Activated naive CD4-positive, alpha-beta T cell treated with anti-CD3 and anti-CD28 coated beads, Interleukin-2, amount 50 U/mL, for 72 hours (primary cell): ENCODE measurements at regions not wholly inside any gene's neighbourhood (a gene's known extent, or its start where the extent isn't known, plus 50 kb on each side); places are given as distances from the start of the nearest gene placed in this dataset.
A peak's percentile ranks its signal among the peaks of the same experiment; 100 is the strongest.

ENCODE experiments used
- ATAC-seq, 2 donors: fragments of 150-1000 bp; cut with Tn5 transposase; 2 replicates each; pipeline ENCODE4 v1.10.0; 2021; ENCODE audit warnings: mild to moderate bottlenecking in 2 of 2, moderate library complexity in 2 of 2
- DNase-seq, 2 donors: peaks; one replicate each; pipeline ENCODE4 v3.0.0; 2021 to 2022; ENCODE audit warnings: low spot score in 2 of 2
- H3K27ac Mint-ChIP-seq, 2 donors: one replicate each; pipeline ENCODE4 v1.8.0; 2022; ENCODE audit warnings: mild to moderate bottlenecking in 2 of 2, mixed read lengths in 2 of 2
- H3K36me3 Mint-ChIP-seq, 2 donors: one replicate each; pipeline ENCODE4 v1.8.0; 2022; ENCODE audit warnings: mixed read lengths in 2 of 2
- H3K9me3 Mint-ChIP-seq, 2 donors: one replicate each; pipeline ENCODE4 v1.8.0; 2022; ENCODE audit warnings: mixed read lengths in 2 of 2

DNA sequence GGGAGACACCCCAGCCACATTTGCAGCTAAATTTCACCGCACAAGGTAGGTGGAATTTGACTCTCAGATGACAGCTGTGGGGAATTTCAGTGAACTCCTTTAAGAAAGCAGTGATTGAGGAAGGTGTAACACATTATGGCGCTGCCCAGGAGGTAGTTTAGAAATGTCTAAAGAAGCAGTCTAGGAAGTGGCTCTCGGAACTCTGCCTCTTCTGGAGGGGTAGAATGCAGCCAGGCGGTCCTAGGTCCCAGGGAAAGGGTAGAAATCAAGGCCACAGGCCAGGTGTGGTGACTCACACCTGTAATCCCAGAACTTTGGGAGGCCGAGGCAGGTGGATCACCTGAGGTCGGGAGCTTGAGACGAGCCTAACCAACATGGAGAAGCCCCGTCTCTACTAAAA, 179.0 kb upstream of the HAAO start:
- Mint-ChIP-seq H3K27ac (peak overlapping the region in 1 of 2 donors; percentile 37), H3K36me3 (no peaks in the 10 kb centered on the region), H3K9me3 (no peaks in the 10 kb centered on the region)
- DNase-seq (no peak), ATAC-seq (no peak)

DNA sequence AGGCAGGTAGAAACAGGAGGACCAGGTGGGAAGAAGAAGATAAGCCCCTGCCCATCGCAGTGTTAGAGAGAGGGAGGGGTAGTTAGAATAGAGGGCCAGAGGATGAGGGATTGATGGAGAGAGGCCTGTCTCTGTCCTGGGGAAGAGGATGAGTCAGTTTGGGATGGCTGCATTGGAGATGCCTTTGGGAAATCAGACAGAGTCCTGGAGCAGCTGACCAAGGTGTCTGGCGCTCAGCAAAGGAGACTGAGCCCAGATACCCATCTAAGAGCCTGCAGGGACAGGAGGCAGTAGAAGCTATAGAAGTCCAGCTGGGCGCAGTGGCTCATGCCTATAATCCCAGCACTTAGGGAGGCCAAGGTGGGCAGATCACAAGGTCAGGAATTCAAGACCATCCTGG, 177.8 kb upstream of the HAAO start:
- H3K36me3 Mint-ChIP-seq = no peaks in the 10 kb centered on the region
- no peaks in the 10 kb centered on the region for H3K9me3 Mint-ChIP-seq
- peak overlapping the region in 1 of 2 donors; percentile 77 for H3K27ac Mint-ChIP-seq

DNA sequence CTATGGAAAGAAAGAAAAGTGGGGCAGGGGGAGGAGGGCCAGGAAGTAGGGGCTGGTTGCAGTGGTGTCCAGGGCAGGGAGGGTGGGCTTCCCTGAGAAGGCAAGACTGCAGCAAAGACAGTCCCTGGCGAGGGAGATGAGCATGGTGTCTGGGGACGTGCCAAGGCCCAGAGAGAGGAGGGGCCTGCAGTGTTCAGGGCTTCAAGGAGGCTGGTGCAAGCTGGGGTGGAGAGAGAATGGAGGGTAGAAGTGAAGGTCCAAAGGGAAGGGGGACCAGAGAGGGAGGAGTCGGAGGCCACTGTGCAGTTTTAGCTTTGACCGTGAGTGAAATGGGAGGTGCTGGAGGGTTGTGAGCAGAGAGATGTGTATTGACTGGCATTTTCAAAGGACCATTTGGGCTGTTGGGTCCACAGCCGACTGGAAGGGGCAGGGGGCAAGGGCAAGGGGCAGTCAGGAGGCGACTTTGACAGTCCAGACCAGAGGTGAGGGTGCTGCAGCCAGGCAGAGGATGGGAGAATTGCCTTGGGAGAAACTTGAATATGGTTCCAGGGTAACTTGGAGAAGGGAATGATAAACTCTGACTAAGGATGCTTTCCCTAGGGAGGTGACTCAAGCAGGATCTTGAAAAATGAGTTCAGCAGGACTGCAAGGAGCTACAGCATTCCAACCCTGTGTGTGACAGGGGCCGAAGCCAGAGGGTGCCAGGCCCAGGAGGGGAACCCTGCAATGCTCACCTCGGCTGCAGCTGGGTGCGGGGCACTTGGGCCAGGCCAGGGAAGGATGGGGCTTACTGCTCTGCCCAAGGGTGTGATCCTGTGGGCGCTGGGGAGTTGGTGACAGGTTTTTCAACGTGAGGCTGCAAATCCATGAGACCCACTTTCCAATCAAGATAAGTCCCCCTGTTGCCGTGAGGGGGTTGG, 177.1 kb upstream of the HAAO start:
- DNase-seq = no peak
- no peaks in the 10 kb centered on the region for H3K36me3 Mint-ChIP-seq
- H3K9me3 Mint-ChIP-seq = no peaks in the 10 kb centered on the region
- ATAC-seq = no peak
- H3K27ac Mint-ChIP-seq = peak overlapping the region in 1 of 2 donors; percentile 77

More for the DNA sequence above, 177.8 kb upstream of the HAAO start:
- ATAC-seq = no peak
- DNase-seq = no peak

DNA sequence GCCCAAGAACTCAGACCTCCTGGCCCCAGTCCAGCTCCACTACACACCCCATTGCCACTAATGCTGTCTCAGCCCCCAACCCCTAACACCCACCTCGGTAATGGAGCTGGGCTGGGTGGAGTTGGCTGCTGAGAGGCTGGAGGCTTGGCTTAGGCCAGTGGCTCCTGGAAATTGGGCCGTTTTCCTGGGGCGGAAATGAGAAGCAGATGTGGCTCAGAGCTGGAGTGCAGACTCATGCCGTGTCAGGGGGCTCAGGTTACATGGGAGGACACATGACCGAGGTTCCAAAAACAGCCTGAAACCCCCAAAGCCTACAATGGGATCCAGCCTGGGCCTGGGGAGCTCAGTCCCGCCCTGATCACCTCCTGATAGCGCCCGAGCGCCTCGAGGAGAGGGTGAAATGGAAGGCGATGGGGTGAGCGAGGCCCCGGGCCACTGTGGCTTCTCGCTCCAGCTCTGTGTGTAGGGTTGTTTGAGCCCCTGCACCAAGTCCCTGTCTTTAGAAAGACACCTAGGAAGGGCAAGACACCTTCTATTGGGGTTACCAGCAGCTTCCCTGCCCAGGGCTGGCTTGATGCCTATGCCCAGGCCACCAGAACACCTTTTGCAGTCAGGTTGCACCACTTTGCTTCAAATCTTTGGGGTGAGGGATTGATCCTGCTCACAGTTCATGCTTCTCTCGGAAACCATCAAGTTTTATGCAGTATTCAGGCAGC, 175.7 kb upstream of the HAAO start:
- no peak overlapping the region for H3K27ac Mint-ChIP-seq
- ATAC-seq = no peak
- no peaks in the 10 kb centered on the region for H3K9me3 Mint-ChIP-seq

DNA sequence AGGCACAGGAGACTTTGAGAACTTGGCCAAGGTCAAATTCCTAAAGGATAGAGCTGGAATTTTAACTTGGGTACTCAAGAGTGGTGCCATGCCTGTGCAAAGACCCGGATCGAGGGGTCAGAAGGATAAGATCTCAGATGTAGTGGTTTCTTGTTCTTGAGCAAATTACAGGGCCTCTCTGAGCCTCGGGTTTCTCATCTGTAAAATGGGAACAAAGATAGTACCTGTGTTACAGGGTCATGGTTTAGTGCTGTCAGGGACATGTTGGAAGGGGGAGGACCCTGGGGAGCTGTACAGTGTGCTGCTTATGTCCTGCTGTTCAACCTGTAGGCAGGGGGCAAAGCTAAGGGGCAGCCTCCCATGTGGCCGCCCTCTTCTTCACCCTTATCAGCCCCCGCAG, 173.5 kb upstream of the HAAO start:
- H3K27ac Mint-ChIP-seq = no peak overlapping the region
- H3K9me3 Mint-ChIP-seq = no peaks in the 10 kb centered on the region
- no peak for ATAC-seq
- no peaks in the 10 kb centered on the region for H3K36me3 Mint-ChIP-seq
- DNase-seq = no peak

More for the DNA sequence above, 175.7 kb upstream of the HAAO start:
- DNase-seq = no peak
- H3K36me3 Mint-ChIP-seq = no peaks in the 10 kb centered on the region

DNA sequence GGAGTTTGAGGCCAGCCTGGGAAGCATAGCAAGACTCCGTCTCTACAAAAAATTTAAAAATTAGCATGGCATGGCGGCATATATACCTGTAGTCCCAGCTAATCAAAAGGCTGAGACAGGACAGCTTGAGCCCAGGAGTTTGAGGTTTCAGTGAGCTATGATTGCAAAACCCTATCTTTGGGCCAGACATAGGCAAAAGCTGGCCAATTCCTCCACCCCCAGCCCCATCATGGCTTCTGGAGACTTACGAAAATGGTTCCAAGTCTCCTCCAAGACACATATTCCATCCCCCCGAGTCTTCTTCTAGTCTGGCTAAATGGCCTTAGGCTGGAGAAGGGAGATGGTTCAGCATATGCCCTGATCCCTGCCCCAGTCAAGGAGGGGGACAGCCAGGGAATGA, 172.8 kb upstream of the HAAO start:
- ATAC-seq = no peak
- no peak overlapping the region for H3K27ac Mint-ChIP-seq
- DNase-seq = no peak
- no peaks in the 10 kb centered on the region for H3K9me3 Mint-ChIP-seq
- H3K36me3 Mint-ChIP-seq = no peaks in the 10 kb centered on the region

DNA sequence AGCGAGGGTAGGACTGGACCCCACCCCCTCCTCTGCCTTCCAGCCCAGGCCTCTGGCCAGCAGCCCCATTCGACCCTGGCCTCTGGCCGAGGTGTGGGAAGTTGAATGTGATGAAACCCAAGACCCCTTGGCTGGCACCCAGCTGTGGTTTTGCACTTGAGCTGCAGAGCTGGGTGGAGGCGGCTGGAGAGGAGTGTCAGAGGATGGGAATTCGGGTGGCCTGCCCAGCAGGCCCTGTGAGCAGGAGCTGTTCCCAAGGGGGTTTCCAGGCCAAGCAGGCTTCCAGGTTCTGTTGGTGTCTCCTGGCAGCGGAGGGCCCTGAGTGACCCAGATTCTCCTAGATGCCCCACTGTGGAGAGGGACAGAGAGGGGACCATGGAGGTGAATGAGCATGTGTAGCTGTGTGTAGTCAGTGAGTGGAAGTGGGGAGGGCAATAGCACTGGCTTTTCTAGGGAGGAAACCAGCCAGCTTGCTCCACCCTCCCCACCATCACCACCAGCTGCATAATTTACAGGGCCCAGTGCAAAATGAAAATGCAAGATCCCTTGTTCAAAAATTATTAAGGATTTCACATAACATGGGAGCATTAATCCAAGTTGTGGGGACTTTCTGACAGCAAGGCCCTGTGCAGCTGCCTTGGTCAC, 172.2 kb upstream of the HAAO start:
- Mint-ChIP-seq H3K9me3 (no peaks in the 10 kb centered on the region), H3K36me3 (no peaks in the 10 kb centered on the region), H3K27ac (peak overlapping the region in 1 of 2 donors; percentile 29)
- ATAC-seq (no peak), DNase-seq (no peak)

DNA sequence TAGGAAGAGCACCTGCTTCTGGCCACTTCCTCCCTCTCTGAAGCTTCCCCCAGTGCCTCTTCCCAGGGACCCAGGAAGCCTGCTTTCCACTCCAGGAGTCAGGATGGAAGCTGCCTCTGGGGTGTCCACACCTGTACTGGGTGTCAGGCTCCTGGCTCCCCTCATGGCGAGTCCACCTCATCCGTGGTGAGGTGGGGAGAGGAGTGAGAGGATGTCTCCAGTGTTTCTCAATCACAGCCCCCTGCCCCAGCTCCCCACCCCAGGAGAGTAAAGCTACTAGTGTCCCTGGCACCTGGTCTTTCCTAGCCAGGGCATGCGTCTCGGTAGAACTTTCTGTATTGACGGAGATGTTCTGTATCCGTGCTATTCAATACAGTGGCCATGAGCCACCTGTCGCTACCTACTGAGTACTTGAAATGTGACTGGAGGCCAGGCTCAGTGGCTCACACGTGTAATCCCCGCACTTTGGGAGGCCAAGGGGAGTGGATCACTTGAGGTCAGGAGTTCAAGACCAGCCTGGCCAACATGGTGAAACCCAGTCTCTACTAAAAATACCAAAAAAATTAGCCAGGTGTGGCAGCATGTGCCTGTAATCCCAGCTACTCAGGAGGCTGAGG, 171.2 kb upstream of the HAAO start:
- Mint-ChIP-seq H3K9me3 (no peaks in the 10 kb centered on the region), H3K36me3 (no peaks in the 10 kb centered on the region), H3K27ac (no peak overlapping the region)
- ATAC-seq (no peak), DNase-seq (no peak)

DNA sequence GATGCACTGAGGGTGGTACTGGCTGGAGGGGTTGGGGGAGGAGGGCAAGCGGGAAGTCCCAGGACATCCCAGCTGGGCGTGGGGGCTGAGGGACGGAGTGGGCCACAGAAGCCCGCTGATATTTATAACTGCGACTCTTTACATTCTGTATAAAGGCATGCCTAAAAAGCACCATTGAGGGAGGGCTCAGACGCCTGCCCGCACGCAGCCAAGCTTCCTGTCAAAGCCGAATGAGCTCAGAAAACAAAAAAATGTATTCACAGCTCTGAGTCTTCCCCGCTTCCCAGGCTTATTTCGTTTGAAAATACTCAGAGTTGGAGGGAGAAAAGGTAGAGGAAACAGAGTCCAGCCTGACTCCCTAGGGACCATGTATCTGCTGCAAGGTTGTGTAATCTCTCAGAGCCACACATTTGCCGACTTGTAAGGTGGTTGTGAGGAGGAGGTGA, 170.1 kb upstream of the HAAO start:
- Mint-ChIP-seq H3K36me3 (no peaks in the 10 kb centered on the region), H3K27ac (no peak overlapping the region), H3K9me3 (no peaks in the 10 kb centered on the region)
- no peak for DNase-seq
- ATAC-seq = no peak

DNA sequence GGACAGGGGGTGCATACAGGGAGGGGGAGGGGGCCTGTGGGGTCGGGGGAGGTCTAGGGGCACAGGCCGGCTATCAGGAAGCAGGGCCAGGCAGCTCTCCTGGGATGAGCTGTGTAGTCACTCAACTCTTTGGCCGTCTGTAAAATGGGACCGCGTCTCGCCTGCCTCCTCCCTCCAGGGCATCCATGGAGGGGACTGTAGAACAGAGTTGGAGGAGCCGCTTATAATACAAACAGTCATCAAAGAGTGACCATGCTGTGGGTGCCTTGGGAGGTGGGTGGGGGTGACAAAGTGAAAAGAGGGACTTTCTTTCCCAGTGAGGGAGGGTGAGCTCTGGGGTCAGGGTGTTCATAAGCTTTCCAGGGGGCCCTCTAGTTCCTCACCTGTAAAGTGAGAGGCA, 169.6 kb upstream of the HAAO start:
- DNase-seq (no peak), ATAC-seq (no peak)
- no peak overlapping the region for H3K27ac Mint-ChIP-seq
- no peaks in the 10 kb centered on the region for H3K9me3 Mint-ChIP-seq
- no peaks in the 10 kb centered on the region for H3K36me3 Mint-ChIP-seq

DNA sequence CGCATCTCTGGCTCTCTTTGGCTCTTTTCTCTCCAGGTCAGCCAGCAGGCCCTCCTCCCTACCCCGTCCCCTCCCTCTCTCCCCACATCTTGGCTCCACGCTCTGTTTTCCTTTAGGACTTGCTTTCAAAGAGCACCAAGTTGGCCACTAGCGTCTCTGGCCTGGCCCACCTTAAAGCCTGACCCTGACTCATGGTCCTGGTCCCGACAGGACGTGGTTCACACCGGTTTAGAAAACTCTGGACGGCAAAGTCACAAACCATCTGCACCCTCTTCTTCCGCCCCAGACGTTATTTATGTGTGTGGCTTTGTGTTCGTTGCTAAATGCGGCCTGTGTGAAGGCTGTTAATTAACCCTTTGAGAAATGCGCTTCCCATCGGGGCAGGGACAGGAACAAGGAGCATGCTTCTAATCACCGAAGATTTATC, 169.0 kb upstream of the HAAO start:
- Mint-ChIP-seq H3K36me3 (no peaks in the 10 kb centered on the region), H3K27ac (no peak overlapping the region), H3K9me3 (no peaks in the 10 kb centered on the region)
- ATAC-seq = no peak
- DNase-seq = no peak

DNA sequence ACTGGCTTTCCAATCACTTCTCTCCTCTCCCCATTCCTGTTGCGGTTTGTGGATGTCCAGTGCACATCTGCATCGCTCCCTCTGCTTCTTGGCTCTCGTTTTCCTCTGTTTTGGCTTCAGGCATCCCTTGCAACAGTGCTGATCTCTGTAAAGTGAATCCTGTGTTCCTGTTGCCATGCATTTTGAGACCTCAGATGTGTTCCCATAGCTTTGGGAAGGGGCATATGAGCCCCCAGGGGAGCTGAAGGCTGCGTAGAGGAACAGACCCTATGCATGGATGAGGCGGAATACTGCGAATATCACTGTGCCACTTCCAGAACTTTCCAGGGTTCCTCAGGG, 168.4 kb upstream of the HAAO start:
- Mint-ChIP-seq H3K27ac (no peak overlapping the region), H3K9me3 (no peaks in the 10 kb centered on the region), H3K36me3 (no peaks in the 10 kb centered on the region)
- no peak for ATAC-seq
- DNase-seq = no peak

DNA sequence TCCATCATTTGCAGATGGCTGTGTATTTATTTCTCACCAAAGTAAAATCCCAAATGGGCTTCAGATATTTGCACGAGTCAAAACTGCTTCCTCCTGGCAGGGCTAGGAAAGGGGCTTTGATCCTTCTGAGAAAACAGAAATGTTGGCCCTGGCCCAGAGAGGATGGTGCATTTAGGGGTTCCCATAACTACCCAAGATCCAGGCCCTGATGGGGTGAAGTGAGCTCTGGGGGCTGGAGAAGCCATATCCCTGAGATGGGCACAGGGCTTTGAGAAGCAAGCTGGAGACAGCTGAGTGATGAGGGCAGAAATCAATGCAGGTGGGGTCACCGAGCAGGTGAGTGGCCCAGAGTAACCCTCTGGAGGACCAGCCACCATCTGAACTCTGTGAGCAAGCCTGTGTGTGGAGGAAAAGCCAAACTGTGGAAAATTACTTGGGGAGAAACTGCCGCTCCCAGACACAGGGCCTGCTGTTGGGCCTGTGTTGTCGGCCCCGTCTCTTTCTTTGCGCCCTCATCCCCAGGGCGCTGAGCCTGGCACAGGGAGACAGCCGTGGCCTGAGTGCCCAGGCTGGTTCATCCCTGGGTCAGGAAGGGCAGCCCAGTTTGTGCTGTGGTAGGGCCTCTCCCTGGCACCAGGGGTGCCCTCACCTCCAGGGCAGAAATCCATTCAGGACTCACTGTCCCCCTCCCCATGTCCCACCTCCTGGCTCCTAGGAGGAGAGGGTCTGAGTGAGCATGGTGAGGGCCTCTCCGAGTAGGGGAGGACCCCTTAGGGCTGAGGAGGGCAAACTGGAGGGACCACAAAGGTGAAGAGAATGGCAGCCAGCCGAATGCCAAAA, 167.8 kb upstream of the HAAO start:
- Mint-ChIP-seq H3K9me3 (no peaks in the 10 kb centered on the region), H3K36me3 (no peaks in the 10 kb centered on the region), H3K27ac (no peak overlapping the region)
- no peak for DNase-seq
- ATAC-seq = no peak

DNA sequence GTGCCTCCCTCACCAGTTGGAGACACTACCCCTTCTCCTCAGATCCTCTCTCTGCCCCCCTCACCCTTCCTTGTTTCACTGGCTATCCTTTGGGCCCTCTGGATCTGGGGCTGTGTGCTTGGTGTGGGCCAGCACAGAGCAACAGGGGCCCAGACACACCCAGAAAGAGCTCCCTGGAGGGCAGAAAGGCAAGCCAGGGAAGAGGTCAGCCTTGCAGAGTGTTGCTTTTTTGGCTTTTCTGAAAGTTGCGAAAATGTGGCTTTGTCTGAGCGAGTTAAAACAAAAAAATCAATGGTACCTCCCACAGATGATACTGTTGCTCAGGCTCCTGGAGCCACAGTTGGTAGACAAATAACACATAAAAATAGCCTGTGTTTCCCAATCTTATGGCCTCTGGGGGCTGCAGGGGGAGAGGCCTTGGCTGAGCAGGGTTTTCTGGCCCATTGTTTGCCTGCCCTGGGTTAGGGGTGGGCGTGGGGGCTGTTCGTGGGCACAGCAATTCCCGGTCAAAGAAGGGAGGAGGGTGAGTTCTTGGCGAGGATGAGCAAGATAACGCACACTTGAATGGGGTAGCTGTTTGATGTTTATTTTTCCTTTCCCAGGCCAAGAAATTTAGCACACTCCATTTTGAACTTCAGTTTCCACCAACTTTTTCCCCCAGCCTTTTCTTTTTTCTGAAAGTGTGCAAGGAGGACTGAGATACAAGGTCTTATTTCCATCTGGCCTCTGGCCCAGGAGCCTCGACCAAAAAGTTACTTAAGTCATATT, 167.0 kb upstream of the HAAO start:
- Mint-ChIP-seq H3K9me3 (no peaks in the 10 kb centered on the region), H3K27ac (no peak overlapping the region), H3K36me3 (no peaks in the 10 kb centered on the region)
- DNase-seq (no peak), ATAC-seq (no peak)

DNA sequence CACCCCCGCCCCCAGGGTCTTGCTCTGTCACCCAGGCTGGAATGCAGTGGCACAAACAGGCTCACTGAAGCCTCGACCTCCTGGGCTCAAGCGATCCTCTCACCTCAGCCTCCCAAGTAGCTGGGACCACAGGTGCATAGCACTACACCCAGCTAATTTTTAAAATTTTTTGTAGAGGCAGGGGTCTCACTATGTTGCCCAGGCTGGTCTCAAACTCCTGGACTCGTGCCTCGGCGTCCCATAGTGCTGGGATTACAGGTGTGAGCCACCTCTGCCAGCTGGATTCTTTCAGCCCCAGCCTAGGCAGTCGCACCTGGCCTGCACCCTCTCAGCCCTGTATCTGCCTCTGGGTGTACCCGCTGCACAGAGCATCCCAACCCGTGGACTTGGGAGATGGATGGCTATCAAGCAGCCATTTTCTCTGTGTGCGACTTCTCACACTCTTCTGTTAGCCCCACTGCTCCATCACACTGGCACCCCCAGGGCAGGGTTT, 166.4 kb upstream of the HAAO start:
- no peak for DNase-seq
- Mint-ChIP-seq H3K27ac (no peak overlapping the region), H3K9me3 (no peaks in the 10 kb centered on the region), H3K36me3 (no peaks in the 10 kb centered on the region)
- ATAC-seq = no peak
